Colonic mucosa (tissue), 4 donors: ENCODE measurements at regions not wholly inside any gene's neighbourhood (a gene's known extent, or its start where the extent isn't known, plus 50 kb on each side); places are given as distances from the start of the nearest gene placed in this dataset.

Experiments
- DNase-seq: peaks from one replicate; pipeline ENCODE4 v3.0.0-alpha.2; 2020
- H3K27ac ChIP-seq: fragments of 200-600 bp; one replicate; pipeline ENCODE4 v1.8.0; 2021
- H3K27me3 ChIP-seq: fragments of 200-600 bp; one replicate; pipeline ENCODE4 v1.8.0; 2021
- H3K36me3 ChIP-seq: fragments of 200-600 bp; one replicate; pipeline ENCODE4 v1.8.0; 2021
- H3K4me1 ChIP-seq: fragments of 200-600 bp; one replicate; pipeline ENCODE4 v1.8.0; 2021; ENCODE audit warnings: mild to moderate bottlenecking
- H3K4me3 ChIP-seq: fragments of 200-600 bp; one replicate; pipeline ENCODE4 v1.8.0; 2021
- H3K9ac ChIP-seq, 2 donors: one replicate each; pipeline ENCODE4 v1.7.0; 2013; ENCODE audit warnings: control low read depth in 2 of 2, low read depth in 2 of 2, low read length in 2 of 2
- H3K9me3 ChIP-seq: fragments of 200-600 bp; one replicate; pipeline ENCODE4 v1.8.0; 2021
- CTCF ChIP-seq: fragments of 200-600 bp; IDR thresholded peaks from one replicate; pipeline ENCODE4 v1.8.0; 2022; ENCODE audit warnings: antibody characterized with exemption, mild to moderate bottlenecking
- intact Hi-C: fragments of 100-400 bp; cut with DNase I; formaldehyde crosslinking; loops from one replicate; pipeline ENCODE4 v1.14.1; 2022
- donor health status: healthy.
- donor health status: DM: no; HTN: no; CAD: no.
- donor health status: DM: no; HTN: no; CAD: no.

GRCh38 chr4:1554876-1555265, 129.2 kb downstream of the FAM53A start:
- Histone ChIP-seq H3K9me3 (no peaks in the 10 kb centered on the region), H3K4me1 (no peaks in the 10 kb centered on the region), H3K36me3 (no peaks in the 10 kb centered on the region), H3K27me3 (peaks cover 14% of the 10 kb centered on the region), H3K4me3 (no peak overlapping the region), H3K9ac (no peak overlapping the region), H3K27ac (no peak overlapping the region)
- intact Hi-C loops, result no loop called here
- TF ChIP-seq CTCF, result no peak
- no peak for DNase-seq

- H3K27me3 ChIP-seq, result peaks cover 14% of the 10 kb centered on the region
- no peaks in the 10 kb centered on the region for H3K4me1 ChIP-seq
Measured at GRCh38 chr4:1554246-1554875, 129.8 kb downstream of the FAM53A start.

GRCh38 chr4:1553365-1553764, 130.7 kb downstream of the FAM53A start:
- no peak overlapping the region for H3K9ac ChIP-seq
- H3K4me1 ChIP-seq, result no peaks in the 10 kb centered on the region
- H3K36me3 ChIP-seq, result no peaks in the 10 kb centered on the region
- TF ChIP-seq CTCF, result no peak
- no peak for DNase-seq
- intact Hi-C loops, result no loop called here
- no peak overlapping the region for H3K27ac ChIP-seq
- no peaks in the 10 kb centered on the region for H3K9me3 ChIP-seq
- H3K27me3 ChIP-seq, result peaks cover 9% of the 10 kb centered on the region
- H3K4me3 ChIP-seq, result no peak overlapping the region

More at GRCh38 chr4:1554246-1554875, 129.8 kb downstream of the FAM53A start:
- no peaks in the 10 kb centered on the region for H3K36me3 ChIP-seq
- H3K27ac ChIP-seq, result no peak overlapping the region
- no peaks in the 10 kb centered on the region for H3K9me3 ChIP-seq
- intact Hi-C loops, result no loop called here
- TF ChIP-seq CTCF, result no peak
- no peak for DNase-seq
- H3K9ac ChIP-seq, result no peak overlapping the region
- no peak overlapping the region for H3K4me3 ChIP-seq

- H3K9me3 ChIP-seq, result no peaks in the 10 kb centered on the region
- no peak overlapping the region for H3K9ac ChIP-seq
- no peak for DNase-seq
- peaks cover 3% of the 10 kb centered on the region for H3K27me3 ChIP-seq
- intact Hi-C loops, result no loop called here
- TF ChIP-seq CTCF, result no peak
- no peak overlapping the region for H3K27ac ChIP-seq
- no peak overlapping the region for H3K4me3 ChIP-seq
- no peaks in the 10 kb centered on the region for H3K36me3 ChIP-seq
- no peaks in the 10 kb centered on the region for H3K4me1 ChIP-seq
Measured at GRCh38 chr4:1552451-1552850, 131.7 kb downstream of the FAM53A start.

GRCh38 chr4:1551211-1551610, 132.9 kb downstream of the FAM53A start:
- Histone ChIP-seq H3K27ac (no peak overlapping the region), H3K9ac (no peak overlapping the region), H3K9me3 (no peaks in the 10 kb centered on the region), H3K4me3 (no peak overlapping the region), H3K4me1 (no peaks in the 10 kb centered on the region), H3K36me3 (no peaks in the 10 kb centered on the region), H3K27me3 (no peaks in the 10 kb centered on the region)
- no peak for TF ChIP-seq CTCF
- DNase-seq, result no peak
- intact Hi-C loops, result no loop called here
